ENCODE measurements at regions not wholly inside any gene's neighbourhood (a gene's known extent, or its start where the extent isn't known, plus 50 kb on each side); places are given as distances from the start of the nearest gene placed in this dataset.

DNA sequence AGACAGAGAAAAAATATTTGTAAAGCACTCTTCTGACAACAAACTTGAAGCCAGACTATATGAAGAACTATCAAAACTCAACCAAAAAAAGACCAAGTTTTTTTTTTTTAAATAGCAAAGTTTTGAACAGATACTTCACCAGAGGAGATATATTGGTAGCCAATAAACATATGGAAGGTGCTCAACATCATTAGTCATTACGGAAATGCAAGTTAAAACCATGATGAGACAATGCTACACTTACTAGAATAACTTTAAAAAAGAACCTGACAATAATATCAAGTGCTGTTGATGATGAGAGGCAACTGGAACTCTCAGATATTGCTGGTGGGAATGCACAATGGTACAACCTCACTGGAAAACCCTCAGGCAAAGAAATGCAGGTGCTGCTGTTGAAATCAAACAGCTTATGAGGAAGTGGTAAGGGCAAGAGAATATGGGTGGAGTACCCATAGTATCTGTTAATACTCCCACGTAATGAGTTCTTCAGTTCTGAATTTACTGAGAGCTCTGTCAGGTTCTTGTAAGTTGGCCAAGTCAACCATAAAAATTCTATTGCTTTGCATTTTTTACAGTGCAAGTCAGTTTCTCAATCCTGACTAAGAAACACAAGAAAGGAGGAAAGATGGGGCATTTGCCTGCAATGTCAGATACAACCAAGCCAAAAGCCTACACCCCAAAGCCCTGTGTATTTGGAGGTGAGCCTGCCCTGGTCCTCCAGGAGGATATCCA lies 87.3 kb upstream of the GNAQ start (continued):
- TF ChIP-seq FOXK2 (IDR thresholded peaks at IDR 0.05), result no peak
- no peak for TF ChIP-seq ZZZ3 (IDR thresholded peaks at IDR 0.05; ENCODE audit: control insufficient read depth, insufficient read length, low read depth)
- no peak for TF ChIP-seq SMARCA5 (IDR thresholded peaks at IDR 0.05)
- TF ChIP-seq CREB1 (IDR thresholded peaks at IDR 0.05; ENCODE audit: low read depth), result 0 out of 2 replicates have a peak, but pooled peaks have one; percentile 48
- TF ChIP-seq EP300 (IDR thresholded peaks at IDR 0.05; ENCODE audit: borderline replicate concordance in 1 of 2, control insufficient read depth in 1 of 2, low read depth in 2 of 2, low read length in 2 of 2), result peak; percentile 54 to 76; a peak in 3 of 4 replicates
- peak; percentile 88 for TF ChIP-seq MTA2 (IDR thresholded peaks at IDR 0.05; ENCODE audit: low read depth)
- TF ChIP-seq, protein P1, sequence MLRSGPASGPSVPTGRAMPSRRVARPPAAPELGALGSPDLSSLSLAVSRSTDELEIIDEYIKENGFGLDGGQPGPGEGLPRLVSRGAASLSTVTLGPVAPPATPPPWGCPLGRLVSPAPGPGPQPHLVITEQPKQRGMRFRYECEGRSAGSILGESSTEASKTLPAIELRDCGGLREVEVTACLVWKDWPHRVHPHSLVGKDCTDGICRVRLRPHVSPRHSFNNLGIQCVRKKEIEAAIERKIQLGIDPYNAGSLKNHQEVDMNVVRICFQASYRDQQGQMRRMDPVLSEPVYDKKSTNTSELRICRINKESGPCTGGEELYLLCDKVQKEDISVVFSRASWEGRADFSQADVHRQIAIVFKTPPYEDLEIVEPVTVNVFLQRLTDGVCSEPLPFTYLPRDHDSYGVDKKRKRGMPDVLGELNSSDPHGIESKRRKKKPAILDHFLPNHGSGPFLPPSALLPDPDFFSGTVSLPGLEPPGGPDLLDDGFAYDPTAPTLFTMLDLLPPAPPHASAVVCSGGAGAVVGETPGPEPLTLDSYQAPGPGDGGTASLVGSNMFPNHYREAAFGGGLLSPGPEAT (IDR thresholded peaks at IDR 0.05; ENCODE audit: low read depth), result peak; percentile 79; the same call in 1 of the 2 replicates
- TF ChIP-seq FOXM1 (IDR thresholded peaks at IDR 0.05; ENCODE audit: low read depth, low read length), result peak; percentile 76
- peak; percentile 49 for TF ChIP-seq BCL3 (IDR thresholded peaks at IDR 0.05; ENCODE audit: borderline replicate concordance, insufficient read depth, low read depth, low read length, poor library complexity, severe bottlenecking)
- TF ChIP-seq EED (IDR thresholded peaks at IDR 0.05; ENCODE audit: low read depth), result peak; percentile 85
- TF ChIP-seq ZNF24 (IDR thresholded peaks at IDR 0.05), result 0 out of 2 replicates have a peak, but pooled peaks have one; percentile 8
- TF ChIP-seq, protein P2, sequence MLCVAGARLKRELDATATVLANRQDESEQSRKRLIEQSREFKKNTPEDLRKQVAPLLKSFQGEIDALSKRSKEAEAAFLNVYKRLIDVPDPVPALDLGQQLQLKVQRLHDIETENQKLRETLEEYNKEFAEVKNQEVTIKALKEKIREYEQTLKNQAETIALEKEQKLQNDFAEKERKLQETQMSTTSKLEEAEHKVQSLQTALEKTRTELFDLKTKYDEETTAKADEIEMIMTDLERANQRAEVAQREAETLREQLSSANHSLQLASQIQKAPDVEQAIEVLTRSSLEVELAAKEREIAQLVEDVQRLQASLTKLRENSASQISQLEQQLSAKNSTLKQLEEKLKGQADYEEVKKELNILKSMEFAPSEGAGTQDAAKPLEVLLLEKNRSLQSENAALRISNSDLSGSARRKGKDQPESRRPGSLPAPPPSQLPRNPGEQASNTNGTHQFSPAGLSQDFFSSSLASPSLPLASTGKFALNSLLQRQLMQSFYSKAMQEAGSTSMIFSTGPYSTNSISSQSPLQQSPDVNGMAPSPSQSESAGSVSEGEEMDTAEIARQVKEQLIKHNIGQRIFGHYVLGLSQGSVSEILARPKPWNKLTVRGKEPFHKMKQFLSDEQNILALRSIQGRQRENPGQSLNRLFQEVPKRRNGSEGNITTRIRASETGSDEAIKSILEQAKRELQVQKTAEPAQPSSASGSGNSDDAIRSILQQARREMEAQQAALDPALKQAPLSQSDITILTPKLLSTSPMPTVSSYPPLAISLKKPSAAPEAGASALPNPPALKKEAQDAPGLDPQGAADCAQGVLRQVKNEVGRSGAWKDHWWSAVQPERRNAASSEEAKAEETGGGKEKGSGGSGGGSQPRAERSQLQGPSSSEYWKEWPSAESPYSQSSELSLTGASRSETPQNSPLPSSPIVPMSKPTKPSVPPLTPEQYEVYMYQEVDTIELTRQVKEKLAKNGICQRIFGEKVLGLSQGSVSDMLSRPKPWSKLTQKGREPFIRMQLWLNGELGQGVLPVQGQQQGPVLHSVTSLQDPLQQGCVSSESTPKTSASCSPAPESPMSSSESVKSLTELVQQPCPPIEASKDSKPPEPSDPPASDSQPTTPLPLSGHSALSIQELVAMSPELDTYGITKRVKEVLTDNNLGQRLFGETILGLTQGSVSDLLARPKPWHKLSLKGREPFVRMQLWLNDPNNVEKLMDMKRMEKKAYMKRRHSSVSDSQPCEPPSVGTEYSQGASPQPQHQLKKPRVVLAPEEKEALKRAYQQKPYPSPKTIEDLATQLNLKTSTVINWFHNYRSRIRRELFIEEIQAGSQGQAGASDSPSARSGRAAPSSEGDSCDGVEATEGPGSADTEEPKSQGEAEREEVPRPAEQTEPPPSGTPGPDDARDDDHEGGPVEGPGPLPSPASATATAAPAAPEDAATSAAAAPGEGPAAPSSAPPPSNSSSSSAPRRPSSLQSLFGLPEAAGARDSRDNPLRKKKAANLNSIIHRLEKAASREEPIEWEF (IDR thresholded peaks at IDR 0.05; ENCODE audit: insufficient replicate concordance, low read depth, low read length), result peak; percentile 45
- no peak for TF ChIP-seq RAD51 (IDR thresholded peaks at IDR 0.05)
- no peak for TF ChIP-seq TBL1XR1 (IDR thresholded peaks at IDR 0.05; ENCODE audit: low read depth, low read length)
- TF ChIP-seq NBN (IDR thresholded peaks at IDR 0.05), result peak; percentile 36; the same call in 1 of the 2 replicates
- TF ChIP-seq CREM (IDR thresholded peaks at IDR 0.05; ENCODE audit: low read depth), result peak; percentile 33; the same call in 1 of the 2 replicates
- TF ChIP-seq, protein P3, sequence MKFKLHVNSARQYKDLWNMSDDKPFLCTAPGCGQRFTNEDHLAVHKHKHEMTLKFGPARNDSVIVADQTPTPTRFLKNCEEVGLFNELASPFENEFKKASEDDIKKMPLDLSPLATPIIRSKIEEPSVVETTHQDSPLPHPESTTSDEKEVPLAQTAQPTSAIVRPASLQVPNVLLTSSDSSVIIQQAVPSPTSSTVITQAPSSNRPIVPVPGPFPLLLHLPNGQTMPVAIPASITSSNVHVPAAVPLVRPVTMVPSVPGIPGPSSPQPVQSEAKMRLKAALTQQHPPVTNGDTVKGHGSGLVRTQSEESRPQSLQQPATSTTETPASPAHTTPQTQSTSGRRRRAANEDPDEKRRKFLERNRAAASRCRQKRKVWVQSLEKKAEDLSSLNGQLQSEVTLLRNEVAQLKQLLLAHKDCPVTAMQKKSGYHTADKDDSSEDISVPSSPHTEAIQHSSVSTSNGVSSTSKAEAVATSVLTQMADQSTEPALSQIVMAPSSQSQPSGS (IDR thresholded peaks at IDR 0.05; ENCODE audit: low read length), result peak; percentile 69; the same call in 1 of the 2 replicates
- TF ChIP-seq PML (IDR thresholded peaks at IDR 0.05; ENCODE audit: low read length), result 0 out of 2 replicates have a peak, but pooled peaks have one; percentile 23
- TF ChIP-seq STAT3 (IDR thresholded peaks at IDR 0.05; ENCODE audit: low read depth, low read length), result no peak
- TF ChIP-seq TCF12 (IDR thresholded peaks at IDR 0.05; ENCODE audit: low read depth, low read length), result peak; percentile 69; the same call in 1 of the 2 replicates
- no peak for TF ChIP-seq SP1 (IDR thresholded peaks at IDR 0.05; ENCODE audit: low read depth, low read length)
- no peak for TF ChIP-seq MEF2A (IDR thresholded peaks at IDR 0.05; ENCODE audit: insufficient read depth, low read depth, low read length)
